Fibroblast of skin of left biceps (primary cell): ENCODE measurements at regions not wholly inside any gene's neighbourhood (a gene's known extent, or its start where the extent isn't known, plus 50 kb on each side); places are given as distances from the start of the nearest gene placed in this dataset.

Source experiments
- DNase-seq, 2 experiments: peaks; one replicate each; pipeline ENCODE4 v3.0.0-alpha.2; 2013; ENCODE audit warnings: low read depth in 2 of 2

- peak; percentile 76 to 79 for DNase-seq
Observed at GRCh38 chr9:79196606-79197005, 375.2 kb upstream of the TLE4 start.

GRCh38 chr9:79200336-79200735 lies 371.4 kb upstream of the TLE4 start:
- no peak for DNase-seq

GRCh38 chr9:79201636-79202035 lies 370.1 kb upstream of the TLE4 start:
- no peak for DNase-seq

GRCh38 chr9:79208791-79209396 lies 362.9 kb upstream of the TLE4 start:
- no peak for DNase-seq

GRCh38 chr9:79210541-79211243 lies 361.1 kb upstream of the TLE4 start:
- no peak for DNase-seq

GRCh38 chr9:79213417-79214125 lies 358.2 kb upstream of the TLE4 start:
- DNase-seq, result no peak

- no peak for DNase-seq
Observed at GRCh38 chr9:79215821-79216220, 355.9 kb upstream of the TLE4 start.

- no peak for DNase-seq
Observed at GRCh38 chr9:79220251-79220650, 351.5 kb upstream of the TLE4 start.

GRCh38 chr9:79220666-79221065 lies 351.1 kb upstream of the TLE4 start:
- no peak for DNase-seq

- no peak for DNase-seq
Observed at GRCh38 chr9:79221084-79221483, 350.7 kb upstream of the TLE4 start.

- no peak for DNase-seq
Observed at GRCh38 chr9:79222483-79222882, 349.3 kb upstream of the TLE4 start.

- peak; percentile 92 to 95 for DNase-seq
Observed at GRCh38 chr9:79224672-79225433, 346.9 kb upstream of the TLE4 start.

GRCh38 chr9:79233542-79233941 lies 338.2 kb upstream of the TLE4 start:
- DNase-seq, result no peak

GRCh38 chr9:79236466-79236865 lies 335.3 kb upstream of the TLE4 start:
- no peak for DNase-seq

GRCh38 chr9:79237861-79238260 lies 333.9 kb upstream of the TLE4 start:
- no peak for DNase-seq

- DNase-seq, result no peak
Observed at GRCh38 chr9:79240774-79241173, 331.0 kb upstream of the TLE4 start.

GRCh38 chr9:79242489-79242888 lies 329.3 kb upstream of the TLE4 start:
- no peak for DNase-seq

- DNase-seq, result no peak
Observed at GRCh38 chr9:79246170-79246569, 325.6 kb upstream of the TLE4 start.

- no peak for DNase-seq
Observed at GRCh38 chr9:79247021-79247420, 324.7 kb upstream of the TLE4 start.

GRCh38 chr9:79250806-79251205 lies 321.0 kb upstream of the TLE4 start:
- no peak for DNase-seq

- DNase-seq, result no peak
Observed at GRCh38 chr9:79254900-79255650, 316.7 kb upstream of the TLE4 start.
